GM12878 (cell line): ENCODE measurements at regions not wholly inside any gene's neighbourhood (a gene's known extent, or its start where the extent isn't known, plus 50 kb on each side); places are given as distances from the start of the nearest gene placed in this dataset.

Experiments
- ATAC-seq: fragments of 200-7000 bp; cut with Tn5 transposase; 3 replicates; pipeline ENCODE4 v1.9.1; 2020; ENCODE audit warnings: mild to moderate bottlenecking, moderate library complexity
- BruUV-seq: library from RNA; stranded (reverse); fragments of 400-500 nt; replicated peaks from 2 replicates; lab custom pipeline; 2021; lab: Mats Ljungman, UMichigan
- CTCF ChIA-PET: fragments of 300-600 bp; sonication (Branson Sonifier 250); formaldehyde crosslinking; extraction: SDS; loops from one replicate; lab custom pipeline; 2021; ENCODE audit warnings: inconsistent platforms; lab: Yijun Ruan, JAX
- POLR2A ChIA-PET: fragments of 350-600 bp; formaldehyde crosslinking; extraction: SDS; loops from one replicate; lab custom pipeline; 2021; ENCODE audit warnings: inconsistent platforms; lab: Charles Lee
- RAD21 ChIA-PET: fragments of 300-600 bp; sonication (Branson Sonifier 250); formaldehyde crosslinking; loops from one replicate; lab custom pipeline; 2023; ENCODE audit warnings: antibody characterized with exemption; ENCODE audit not compliant: unreplicated experiment; lab: Charles Lee
- SMC1A ChIA-PET: fragments of 300-600 bp; sonication (Branson Sonifier 250); formaldehyde crosslinking; loops from one replicate; lab custom pipeline; 2023; ENCODE audit not compliant: unreplicated experiment, uncharacterized antibody; lab: Charles Lee
- DNase-seq: peaks from one replicate; pipeline ENCODE4 v3.0.0-alpha.2; 2011; ENCODE audit warnings: low read depth, low spot score
- FAIRE-seq: peaks from 3 replicates; lab custom pipeline; 2011; peaks lifted over from hg19 to GRCh38; lab: Jason Lieb, UNC
- H2AFZ ChIP-seq: 2 replicates; pipeline ENCODE4 v1.6.0; 2011; ENCODE audit warnings: low read depth, low read length, control low read depth; ENCODE audit not compliant: control insufficient read depth
- H3K27ac ChIP-seq: 2 replicates; pipeline ENCODE4 v1.5.1; 2011; ENCODE audit warnings: control low read depth; ENCODE audit not compliant: control insufficient read depth, insufficient read depth
- H3K27me3 ChIP-seq, 2 experiments: replicated peaks in 1 of 2; 2 replicates each; pipeline versions ENCODE4 v1.6.0 to v1.6.1; 2011; ENCODE audit warnings: low read length in 1 of 2; ENCODE audit not compliant: control insufficient read depth in 2 of 2, insufficient read depth in 2 of 2
- H3K36me3 ChIP-seq, 2 experiments: 2 replicates each; pipeline ENCODE4 v1.5.1; 2011; ENCODE audit warnings: low read length in 1 of 2; ENCODE audit not compliant: control insufficient read depth in 2 of 2, insufficient read depth in 2 of 2
- H3K4me1 ChIP-seq: 2 replicates; pipeline ENCODE4 v1.6.1; 2011; ENCODE audit warnings: mild to moderate bottlenecking, low read length, moderate library complexity, mixed read lengths; ENCODE audit not compliant: control insufficient read depth, insufficient read depth
- H3K4me2 ChIP-seq: 2 replicates; pipeline ENCODE4 v1.6.0; 2011; ENCODE audit warnings: control low read depth; ENCODE audit not compliant: control insufficient read depth, insufficient read depth
- H3K4me3 ChIP-seq: fragments of 200-600 bp; sonication (generic); 2 replicates; pipeline ENCODE4 v1.5.1; 2016
- H3K79me2 ChIP-seq: 2 replicates; pipeline ENCODE4 v1.6.0; 2011; ENCODE audit warnings: low read length; ENCODE audit not compliant: control insufficient read depth, insufficient read depth
- H3K9ac ChIP-seq: 2 replicates; pipeline ENCODE4 v1.8.0; 2011; ENCODE audit warnings: low read length, control low read depth, mixed read lengths; ENCODE audit not compliant: control insufficient read depth, insufficient read depth
- H3K9me3 ChIP-seq: replicated peaks from 3 replicates; pipeline ENCODE4 v1.5.1; 2011; ENCODE audit warnings: mild to moderate bottlenecking, low read length; ENCODE audit not compliant: control insufficient read depth, insufficient read depth
- H4K20me1 ChIP-seq: 2 replicates; pipeline ENCODE4 v1.6.0; 2011; ENCODE audit not compliant: control insufficient read depth, insufficient read depth
- BACH1 ChIP-seq: fragments of 450-650 bp; IDR thresholded peaks from 2 replicates; pipeline ENCODE4 v1.6.1; 2017; ENCODE audit warnings: mild to moderate bottlenecking, borderline replicate concordance
- DPF2 ChIP-seq: fragments of 450-650 bp; IDR thresholded peaks from 2 replicates; pipeline ENCODE4 v1.6.1; 2017; ENCODE audit warnings: mild to moderate bottlenecking
- HCFC1 ChIP-seq: fragments of 150-350 bp; IDR thresholded peaks from 2 replicates; pipeline ENCODE4 v1.6.1; 2014; ENCODE audit warnings: low read length
- HDGF ChIP-seq: fragments of 450-650 bp; IDR thresholded peaks from 2 replicates; pipeline ENCODE4 v1.6.1; 2016; ENCODE audit warnings: antibody characterized with exemption
- REST ChIP-seq: IDR thresholded peaks from 2 replicates; pipeline ENCODE4 v1.6.1; 2012; ENCODE audit warnings: mild to moderate bottlenecking, low read depth, low read length
- TCF3 ChIP-seq: IDR thresholded peaks from 2 replicates; pipeline ENCODE4 v1.6.1; 2012; ENCODE audit warnings: low read depth, mild to moderate bottlenecking, low read length, borderline replicate concordance; ENCODE audit not compliant: insufficient read depth
- ZBTB11 ChIP-seq: fragments of 450-650 bp; formaldehyde crosslinking; IDR thresholded peaks from 2 replicates; pipeline ENCODE4 v1.5.0; 2022; ENCODE audit warnings: mild to moderate bottlenecking, missing genetic modification characterization
- ZNF592 ChIP-seq: fragments of 450-650 bp; IDR thresholded peaks from 2 replicates; pipeline ENCODE4 v1.6.1; 2017; ENCODE audit warnings: mild to moderate bottlenecking, moderate library complexity
- in situ Hi-C: fragments of 300-500 bp; cut with MboI; formaldehyde crosslinking; loops from 9 replicates; pipeline ENCODE4 v1.14.3; 2018; ENCODE audit warnings: mixed read lengths
- intact Hi-C: fragments of 100-400 bp; cut with micrococcal nuclease; formaldehyde crosslinking; loops from one replicate; pipeline ENCODE4 v1.14.2; 2022; ENCODE audit not compliant: unreplicated experiment

GRCh38 chr10:33665501-33665900 is 331.0 kb upstream of the NRP1 start:
- Histone ChIP-seq H3K79me2 (no peaks in the 10 kb centered on the region), H3K27me3 (no peaks in the 10 kb centered on the region), H3K9me3 (no peaks in the 10 kb centered on the region; the same call in 2 of the 3 replicates), H3K4me3 (no peak overlapping the region), H3K27ac (no peak overlapping the region), H2AFZ (no peak overlapping the region), H3K36me3 (no peaks in the 10 kb centered on the region), H3K9ac (no peak overlapping the region), H4K20me1 (no peaks in the 10 kb centered on the region), H3K4me2 (no peak overlapping the region), H3K4me1 (no peaks in the 10 kb centered on the region)
- BruUV-seq = no TSS peak
- POLR2A ChIA-PET = no interaction called here
- RAD21 ChIA-PET = no interaction called here
- DNase-seq (no peak), FAIRE-seq (no peak), ATAC-seq (no peak)
- SMC1A ChIA-PET = interaction anchor here (0.7 kb wide), 1 partner anchor 100 kb away, joined by 3 read pairs; no protein-coding TSS in a partner anchor
- intact Hi-C loops (no loop called here), in situ Hi-C loops (no loop called here)
- TF ChIP-seq HCFC1 = no peak
- TF ChIP-seq ZBTB11 = no peak
- TF ChIP-seq HDGF = no peak
- no peak for TF ChIP-seq ZNF592
- TF ChIP-seq REST = no peak
- no peak for TF ChIP-seq TCF3
- no peak for TF ChIP-seq DPF2
- TF ChIP-seq BACH1 = no peak
- CTCF ChIA-PET = no interaction called here
